ENCODE measurements at regions not wholly inside any gene's neighbourhood (a gene's known extent, or its start where the extent isn't known, plus 50 kb on each side); places are given as distances from the start of the nearest gene placed in this dataset.

GRCh38 chr2:82257796-82258555 lies 1953.4 kb upstream of the LRRTM1 start:
- no peak for FAIRE-seq
- no peak for DNase-seq
- H3K4me3 ChIP-seq = no peak overlapping the region
- H3K9me3 ChIP-seq = no peaks in the 10 kb centered on the region
- intact Hi-C loops (cut with DNase I) = no loop called here
- no peaks in the 10 kb centered on the region for H3K36me3 ChIP-seq
- H3K4me1 ChIP-seq = no peaks in the 10 kb centered on the region
- 24 to 32% methylated on average over 2 of the region's 2 CpGs for WGBS, 2 donors
- no peaks in the 10 kb centered on the region for H3K27me3 ChIP-seq
- TF ChIP-seq CTCF (IDR thresholded peaks at IDR 0.05) = no peak
- no peak for ATAC-seq
- H3K27ac ChIP-seq = no peak overlapping the region

- 92 to 95% methylated on average over 11 of the region's 11 CpGs for WGBS, 2 donors
- DNase-seq (no peak), ATAC-seq (no peak), FAIRE-seq (no peak)
- Histone ChIP-seq H3K4me1 (no peaks in the 10 kb centered on the region), H3K27ac (no peak overlapping the region), H3K4me3 (no peak overlapping the region), H3K9me3 (no peaks in the 10 kb centered on the region), H3K27me3 (no peaks in the 10 kb centered on the region), H3K36me3 (no peaks in the 10 kb centered on the region)
- intact Hi-C loops (cut with DNase I) = no loop called here
- TF ChIP-seq CTCF (IDR thresholded peaks at IDR 0.05) = no peak
These were observed 1952.6 kb upstream of the LRRTM1 start for GRCh38 chr2:82256983-82257632.

- DNase-seq (no peak), ATAC-seq (no peak), FAIRE-seq (no peak)
- intact Hi-C loops (cut with DNase I) = no loop called here
- H3K27ac ChIP-seq = no peak overlapping the region
- no peak overlapping the region for H3K4me3 ChIP-seq
- H3K4me1 ChIP-seq = no peaks in the 10 kb centered on the region
- no peaks in the 10 kb centered on the region for H3K27me3 ChIP-seq
- H3K9me3 ChIP-seq = no peaks in the 10 kb centered on the region
- no peak for TF ChIP-seq CTCF (IDR thresholded peaks at IDR 0.05)
- 73 to 77% methylated on average over 3 of the region's 3 CpGs for WGBS, 2 donors
- no peaks in the 10 kb centered on the region for H3K36me3 ChIP-seq
These were observed 1951.7 kb upstream of the LRRTM1 start for GRCh38 chr2:82256288-82256687.

- ATAC-seq (no peak), DNase-seq (no peak), FAIRE-seq (no peak)
- no peaks in the 10 kb centered on the region for H3K36me3 ChIP-seq
- intact Hi-C loops (cut with DNase I) = no loop called here
- H3K27me3 ChIP-seq = no peaks in the 10 kb centered on the region
- no peak overlapping the region for H3K27ac ChIP-seq
- H3K4me3 ChIP-seq = no peak overlapping the region
- H3K9me3 ChIP-seq = no peaks in the 10 kb centered on the region
- no peaks in the 10 kb centered on the region for H3K4me1 ChIP-seq
- no peak for TF ChIP-seq CTCF (IDR thresholded peaks at IDR 0.05)
These were observed 1950.2 kb upstream of the LRRTM1 start for GRCh38 chr2:82254728-82255127.

GRCh38 chr2:82246220-82246775 lies 1941.7 kb upstream of the LRRTM1 start:
- ATAC-seq (no peak), DNase-seq (no peak), FAIRE-seq (no peak)
- intact Hi-C loops (cut with DNase I) = no loop called here
- H3K27me3 ChIP-seq = no peaks in the 10 kb centered on the region
- H3K4me3 ChIP-seq = no peak overlapping the region
- H3K4me1 ChIP-seq = no peaks in the 10 kb centered on the region
- no peaks in the 10 kb centered on the region for H3K36me3 ChIP-seq
- no peak for TF ChIP-seq CTCF (IDR thresholded peaks at IDR 0.05)
- WGBS, 2 donors = 86 to 95% methylated on average over 1 of the region's 1 CpG
- no peaks in the 10 kb centered on the region for H3K9me3 ChIP-seq
- H3K27ac ChIP-seq = no peak overlapping the region

Data from pancreas (tissue), 10 donors.